ENCODE measurements at regions not wholly inside any gene's neighbourhood (a gene's known extent, or its start where the extent isn't known, plus 50 kb on each side); places are given as distances from the start of the nearest gene placed in this dataset.
"Not testable (repeated sequence)": the region's sequence is repeated elsewhere in the genome, so short reads cannot be mapped to it uniquely, and the experiment has no call there.

- H3K23ac ChIP-seq (ENCODE audit: insufficient read length); H3K27ac ChIP-seq (ENCODE audit: low read depth, low read length); H2AFZ ChIP-seq (ENCODE audit: low read length); H3K79me1 ChIP-seq (ENCODE audit: low read depth, low read length); FAIRE-seq; H3K18ac ChIP-seq (ENCODE audit: extremely low read depth, low read length); H2BK20ac ChIP-seq (ENCODE audit: low read length); H4K20me1 ChIP-seq (replicated peaks in 1 of 2; ENCODE audit: control insufficient read depth in 1 of 2, insufficient read depth in 2 of 2, low read length in 2 of 2); H3K14ac ChIP-seq (ENCODE audit: insufficient read length); H2BK15ac ChIP-seq (ENCODE audit: low read length); H3K4ac ChIP-seq (replicated peaks; ENCODE audit: insufficient read length, low read depth, low read length); H3K23me2 ChIP-seq (ENCODE audit: low read depth, low read length); H2BK120ac ChIP-seq (replicated peaks; ENCODE audit: low read depth, low read length); H4K8ac ChIP-seq (ENCODE audit: extremely low read depth, insufficient read depth, low read length); DNase-seq (ENCODE audit: low read depth in 1 of 2, low spot score in 2 of 2); POLR2A ChIA-PET (ENCODE audit: partially characterized antibody); H3K27me3 ChIP-seq (replicated peaks in 1 of 4; ENCODE audit: control insufficient read depth in 3 of 4, extremely low read depth in 1 of 4, insufficient read depth in 3 of 4, low read length in 3 of 4); H3K4me1 ChIP-seq (replicated peaks in 1 of 4; ENCODE audit: control insufficient read depth in 3 of 4, insufficient read depth in 4 of 4, low read length in 3 of 4); H3K9me3 ChIP-seq (ENCODE audit: insufficient read depth in 2 of 2, low read depth in 1 of 2, low read length in 1 of 2); H2BK5ac ChIP-seq (ENCODE audit: low read depth, low read length); H3K79me2 ChIP-seq (ENCODE audit: control insufficient read depth in 1 of 2, insufficient read depth in 2 of 2, low read length in 2 of 2); H3K36me3 ChIP-seq (ENCODE audit: control insufficient read depth in 2 of 4, insufficient read depth in 4 of 4, low read length in 3 of 4); CTCF ChIA-PET (ENCODE audit: partially characterized antibody); H2AK5ac ChIP-seq (ENCODE audit: low read depth, low read length); H4K91ac ChIP-seq (replicated peaks; ENCODE audit: insufficient read length, low read length); H3K4me2 ChIP-seq (ENCODE audit: insufficient read depth in 1 of 2, low read depth in 2 of 2, low read length in 2 of 2); H3K56ac ChIP-seq (replicated peaks; ENCODE audit: insufficient read length, low read depth, low read length); H4K5ac ChIP-seq (ENCODE audit: insufficient read length, low read depth, low read length); H3K4me3 ChIP-seq (ENCODE audit: extremely low read depth in 1 of 4, insufficient read depth in 2 of 4, low read depth in 3 of 4, low read length in 4 of 4); H2BK12ac ChIP-seq (ENCODE audit: low read depth, low read length); H3K9ac ChIP-seq (replicated peaks in 1 of 4; ENCODE audit: extremely low read depth in 1 of 4, low read depth in 3 of 4, low read length in 3 of 4): not testable (repeated sequence)
- 100% methylated on average over 2 of the region's 2 CpGs; no CpG with 5 or more reads in 1 of the 2 experiments for WGBS, 2 experiments (ENCODE audit: extremely low coverage in 1 of 2, insufficient coverage in 1 of 2, insufficient read length in 1 of 2, insufficient replicate concordance in 2 of 2, low coverage in 1 of 2, low lambda C conversion rate in 2 of 2, missing lambda C conversion rate in 1 of 2)
Observed at GRCh38 chr11:67781506-67781905, 107.1 kb upstream of the ALDH3B2 start.

Data from H1 (cell line).